ENCODE measurements at regions not wholly inside any gene's neighbourhood (a gene's known extent, or its start where the extent isn't known, plus 50 kb on each side); places are given as distances from the start of the nearest gene placed in this dataset.
"Not testable (repeated sequence)": the region's sequence is repeated elsewhere in the genome, so short reads cannot be mapped to it uniquely, and the experiment has no call there.

GRCh38 chr7:27457603-27458565 lies 204.8 kb downstream of the HIBADH start:
- TF ChIP-seq SP1 (IDR thresholded peaks at IDR 0.05; ENCODE audit: low read depth, low read length); TAF1 (IDR thresholded peaks at IDR 0.05; ENCODE audit: low read depth, low read length); CTCF (IDR thresholded peaks at IDR 0.05; ENCODE audit: control extremely low read depth in 1 of 3, insufficient read depth in 1 of 3, low read depth in 1 of 3, low read length in 3 of 3); RAD21 (IDR thresholded peaks at IDR 0.05 in 1 of 2, conservative IDR thresholded peaks at IDR 0.05 in 1 of 2; ENCODE audit: low read depth in 2 of 2, low read length in 2 of 2): not testable (repeated sequence)
